Fibroblast of skin of left quadriceps (primary cell): ENCODE measurements at regions not wholly inside any gene's neighbourhood (a gene's known extent, or its start where the extent isn't known, plus 50 kb on each side); places are given as distances from the start of the nearest gene placed in this dataset.
"Not testable (repeated sequence)": the region's sequence is repeated elsewhere in the genome, so short reads cannot be mapped to it uniquely, and the experiment has no call there.

ENCODE experiments used
- DNase-seq, 2 experiments: peaks; one replicate each; pipeline ENCODE4 v3.0.0-alpha.2; 2013; ENCODE audit warnings: low read depth in 2 of 2

DNA sequence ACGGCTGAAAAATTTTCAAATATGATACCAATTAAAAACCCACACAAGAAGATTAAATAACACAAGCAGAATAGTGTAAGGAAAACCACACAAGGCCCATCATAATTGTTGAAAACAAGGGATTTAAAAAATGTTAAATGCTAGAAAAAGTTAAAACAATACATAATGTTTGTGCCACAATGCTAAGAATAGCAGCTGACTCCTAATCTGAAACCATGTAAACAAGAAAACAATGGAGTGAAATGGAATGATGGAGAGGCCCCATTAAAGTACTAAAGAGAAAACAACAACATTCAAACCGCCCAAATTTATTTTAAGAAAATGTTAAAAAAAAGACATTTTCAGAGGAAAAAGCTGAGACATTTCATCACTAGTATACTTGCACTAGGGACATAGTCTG, 663.6 kb upstream of the NCAM2 start:
- no peak for DNase-seq

DNA sequence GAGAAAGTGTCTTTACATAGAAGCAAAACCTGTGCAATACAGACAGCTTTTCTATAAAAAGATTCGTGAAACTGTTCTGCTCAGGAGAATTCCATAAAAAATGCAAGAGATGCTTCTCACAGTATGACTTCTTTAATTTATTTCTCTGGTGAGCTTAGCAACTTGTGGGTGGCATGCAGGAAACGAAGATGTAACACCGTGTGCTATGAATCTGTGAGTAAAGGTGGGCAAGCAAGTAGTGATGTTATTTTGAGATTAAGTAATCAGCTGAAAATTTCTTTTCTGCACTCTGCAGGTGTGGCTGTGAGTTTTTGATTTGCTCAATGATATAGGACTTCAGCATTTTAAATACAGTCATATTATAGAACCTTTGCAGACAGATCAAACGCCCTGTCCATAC, 656.8 kb upstream of the NCAM2 start:
- no peak for DNase-seq

DNA sequence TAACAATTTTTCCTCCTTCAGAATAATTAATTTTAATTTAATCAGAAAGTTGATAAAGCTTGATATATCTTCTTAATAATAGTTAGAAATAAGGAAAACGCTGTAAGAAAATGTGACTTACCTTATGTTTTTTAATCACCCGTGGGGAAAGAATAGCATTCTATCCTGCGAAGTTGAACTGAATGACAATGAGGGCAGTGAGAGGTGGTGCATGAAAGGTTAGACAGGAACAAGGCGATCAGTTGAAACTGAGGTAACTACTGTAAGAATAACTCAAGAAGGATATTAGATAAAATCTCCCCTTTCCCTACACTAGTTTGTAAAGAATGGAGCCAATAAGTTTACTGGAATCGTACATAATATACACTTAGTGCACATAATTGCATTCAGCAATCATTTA, 655.0 kb upstream of the NCAM2 start:
- no peak for DNase-seq

DNA sequence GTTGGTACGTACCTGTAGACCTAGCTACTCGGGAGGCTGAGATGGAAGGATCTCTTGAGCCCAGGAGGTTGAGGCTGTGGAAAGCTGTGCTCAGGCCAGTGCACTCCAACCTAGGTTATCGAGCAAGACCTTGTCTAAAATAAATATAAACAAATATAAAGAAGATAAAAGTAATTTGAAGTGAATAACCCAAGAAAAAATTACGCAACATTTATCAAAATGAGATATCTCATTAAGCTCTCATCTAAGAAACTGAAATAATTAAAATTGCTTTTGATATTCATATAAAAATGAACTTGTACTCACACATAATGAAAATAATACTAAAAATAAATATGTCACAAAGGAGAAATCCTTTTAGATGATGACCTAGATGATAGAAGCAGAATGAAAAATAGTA, 647.1 kb upstream of the NCAM2 start:
- no peak for DNase-seq

DNA sequence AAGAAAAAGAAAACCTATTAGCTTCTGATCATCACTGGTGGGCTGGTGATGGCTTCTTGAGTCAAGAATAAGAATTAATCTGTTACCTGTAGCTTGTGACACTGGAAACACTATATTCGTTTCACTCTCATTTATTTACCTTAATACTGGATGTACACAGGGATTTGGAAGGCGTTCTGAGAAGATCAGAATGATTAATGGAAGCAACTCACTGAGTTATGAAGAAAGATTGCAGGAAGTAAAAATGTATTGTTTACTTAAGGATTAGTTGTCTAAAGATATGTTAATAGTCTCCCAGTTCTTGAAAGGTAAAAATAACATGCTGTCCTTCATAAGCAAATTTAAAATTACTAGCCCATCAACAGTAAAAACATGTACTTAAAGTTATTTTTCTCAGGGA, 644.9 kb upstream of the NCAM2 start:
- DNase-seq, result no peak

DNA sequence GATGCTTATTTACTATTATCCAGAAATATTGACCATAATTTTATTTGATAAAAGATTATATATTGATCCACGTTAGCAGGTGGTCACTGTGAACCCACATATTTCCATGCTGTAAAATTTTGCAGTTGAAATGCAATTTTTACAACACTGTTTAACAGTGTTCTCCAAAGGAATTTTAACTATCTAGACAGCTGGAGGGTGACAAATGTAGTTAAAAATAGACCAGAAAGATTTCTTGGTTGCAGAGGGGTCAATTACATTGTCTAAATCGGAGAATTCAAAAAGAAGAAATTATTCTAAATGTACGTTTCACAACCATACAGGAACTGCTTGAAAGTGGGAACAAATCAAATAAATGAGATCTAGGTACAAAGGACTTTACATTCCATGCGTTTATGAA, 625.2 kb upstream of the NCAM2 start:
- no peak for DNase-seq

DNA sequence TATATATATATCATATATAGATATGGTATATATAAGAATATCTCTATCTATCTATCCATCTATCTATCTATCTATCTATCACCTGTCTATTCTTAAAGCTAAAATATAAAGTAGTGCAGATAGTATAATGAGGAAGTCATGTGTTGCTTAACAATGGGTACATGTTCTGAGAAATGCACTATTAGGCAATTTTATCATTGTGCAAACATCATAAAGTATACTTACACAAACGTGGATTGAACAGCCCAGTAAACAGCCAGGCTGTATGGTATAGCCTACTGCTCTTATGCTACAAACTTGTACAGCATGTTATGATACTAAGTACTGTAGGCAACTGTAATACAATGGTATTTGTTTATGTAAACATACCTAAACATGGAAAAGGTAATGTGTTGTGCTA, 621.0 kb upstream of the NCAM2 start:
- DNase-seq, result no peak

DNA sequence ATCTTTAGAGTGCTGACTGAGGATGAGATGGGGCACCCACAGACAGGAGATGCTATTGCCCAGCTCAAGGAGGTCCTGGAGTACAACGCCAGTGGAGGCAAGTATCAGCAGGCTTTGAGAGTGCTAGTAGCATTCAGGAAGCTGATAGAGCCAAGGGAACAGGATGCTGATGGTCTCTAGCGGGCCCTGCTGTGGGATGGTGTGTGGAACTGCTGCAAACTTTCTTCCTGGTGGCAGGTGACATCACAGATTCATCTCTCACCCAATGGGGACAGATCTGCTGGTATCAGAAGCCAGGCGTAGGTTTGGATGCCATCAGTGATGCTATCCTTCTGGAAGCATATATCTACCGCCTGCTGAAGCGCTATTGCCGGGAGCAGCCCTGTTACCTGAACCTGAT, 609.8 kb upstream of the NCAM2 start:
- no peak for DNase-seq

DNA sequence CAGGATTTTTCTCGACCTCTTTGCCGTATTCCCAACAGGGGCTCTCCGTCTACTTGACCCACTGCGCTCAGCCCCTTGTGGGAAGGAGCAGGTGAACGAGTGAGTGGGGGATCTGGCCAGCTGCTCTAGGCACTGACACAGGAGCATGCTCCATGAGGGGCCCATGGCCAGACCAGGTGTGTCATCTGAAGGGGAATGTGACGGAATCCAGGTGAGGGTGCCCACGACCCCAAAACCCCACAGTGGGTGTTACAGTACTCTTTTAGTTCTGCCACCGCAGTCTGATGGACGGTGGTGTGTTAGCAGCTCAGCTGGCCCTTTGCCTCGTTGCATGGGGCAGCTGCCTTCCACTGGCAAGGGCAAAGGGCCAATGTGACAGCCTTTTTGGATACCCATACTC, 601.4 kb upstream of the NCAM2 start:
- no peak for DNase-seq

DNA sequence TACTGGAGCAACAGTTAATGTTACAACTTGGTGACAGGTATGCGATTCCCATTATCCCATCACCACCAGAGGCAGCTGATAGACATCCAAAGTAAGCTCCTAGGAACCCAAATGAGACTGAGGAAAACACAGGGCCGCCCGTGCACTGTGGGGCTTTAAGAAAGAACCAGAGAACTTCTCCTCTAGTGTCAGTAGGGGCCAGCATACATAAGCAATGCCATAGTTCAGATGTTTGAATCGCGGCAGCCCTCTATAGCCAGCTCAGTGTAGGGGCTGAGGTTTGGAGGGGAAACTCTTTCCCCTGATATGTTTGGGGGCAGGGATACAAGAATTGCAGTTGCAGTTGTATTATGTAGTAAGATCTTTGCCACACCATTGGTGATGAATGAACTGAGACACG, 593.3 kb upstream of the NCAM2 start:
- no peak for DNase-seq

DNA sequence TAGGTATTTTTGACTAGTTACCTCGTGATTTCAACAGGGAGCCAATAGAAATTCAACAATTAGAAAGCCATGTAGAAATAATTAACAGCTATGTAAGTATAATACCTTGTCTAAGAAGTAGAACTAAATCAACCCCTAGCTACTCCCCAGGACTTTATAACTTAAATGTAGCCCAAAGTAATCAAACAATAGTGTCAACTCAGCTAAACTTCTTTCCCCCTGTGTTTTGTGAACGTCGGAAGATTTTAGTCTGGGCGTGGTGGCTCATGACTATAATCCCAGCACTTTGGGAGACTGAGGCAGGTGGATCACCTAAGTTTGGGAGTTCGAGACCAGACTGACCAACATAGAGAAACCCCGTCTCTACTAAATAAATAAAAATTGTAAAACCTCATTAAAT, 579.9 kb upstream of the NCAM2 start:
- DNase-seq, result no peak

DNA sequence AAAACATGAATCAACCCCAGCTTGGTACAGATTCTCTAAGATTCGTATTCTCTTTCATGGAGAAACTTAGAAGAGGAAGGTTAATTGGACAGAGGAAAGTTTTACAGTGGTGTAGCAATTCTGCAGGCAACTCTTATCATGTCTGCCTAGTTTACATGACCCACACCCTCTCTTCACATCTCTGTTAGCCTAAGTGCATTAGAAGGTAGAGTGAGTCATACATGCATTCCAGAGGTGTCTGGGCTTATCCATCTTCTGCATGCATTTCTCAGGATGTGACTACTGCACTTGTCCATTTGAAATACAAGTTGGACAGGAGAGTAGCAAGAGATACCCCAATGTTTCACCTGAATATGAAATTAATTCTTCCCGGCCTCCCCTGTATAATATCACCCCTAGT, 578.4 kb upstream of the NCAM2 start:
- DNase-seq, result no peak

DNA sequence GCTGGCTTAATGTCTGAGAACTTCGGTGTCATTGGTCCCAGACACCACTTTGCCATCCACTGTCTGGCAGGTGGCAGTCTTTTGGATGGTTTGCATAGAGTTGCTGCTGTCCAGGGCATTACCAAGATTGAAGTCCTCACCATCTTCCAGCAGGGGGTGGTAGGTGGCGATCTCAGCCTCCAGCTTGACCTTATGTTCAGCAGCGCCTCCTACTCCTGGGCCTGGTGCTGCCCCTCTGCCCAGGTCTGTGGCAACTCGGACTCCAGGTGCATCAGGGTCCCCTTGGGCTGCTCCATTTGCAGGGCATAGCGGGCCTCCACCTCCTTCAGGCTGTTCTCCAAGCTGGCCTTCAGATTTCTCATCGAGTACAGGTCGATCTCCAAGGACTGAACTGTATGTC, 573.3 kb upstream of the NCAM2 start:
- DNase-seq, result no peak

DNA sequence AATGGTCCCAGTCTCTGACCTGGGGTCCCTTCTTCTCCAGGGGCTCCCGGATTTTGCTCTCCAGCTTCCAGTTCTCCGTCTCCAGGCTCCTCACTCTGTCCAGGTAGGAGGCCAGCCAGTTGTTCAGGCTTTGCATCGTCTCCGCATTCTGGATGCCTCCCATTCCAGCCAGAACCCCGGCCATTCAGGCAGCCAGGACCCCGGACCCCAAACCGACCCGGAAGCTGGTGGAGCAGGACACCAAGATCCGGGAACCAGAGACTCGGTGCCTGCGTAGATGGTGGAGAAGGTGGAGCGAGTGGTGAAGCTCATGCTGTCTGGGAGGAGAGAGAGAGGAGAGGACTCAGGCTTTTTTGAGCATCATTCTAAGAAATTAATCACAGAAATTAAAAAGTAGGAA, 572.4 kb upstream of the NCAM2 start:
- DNase-seq, result no peak

DNA sequence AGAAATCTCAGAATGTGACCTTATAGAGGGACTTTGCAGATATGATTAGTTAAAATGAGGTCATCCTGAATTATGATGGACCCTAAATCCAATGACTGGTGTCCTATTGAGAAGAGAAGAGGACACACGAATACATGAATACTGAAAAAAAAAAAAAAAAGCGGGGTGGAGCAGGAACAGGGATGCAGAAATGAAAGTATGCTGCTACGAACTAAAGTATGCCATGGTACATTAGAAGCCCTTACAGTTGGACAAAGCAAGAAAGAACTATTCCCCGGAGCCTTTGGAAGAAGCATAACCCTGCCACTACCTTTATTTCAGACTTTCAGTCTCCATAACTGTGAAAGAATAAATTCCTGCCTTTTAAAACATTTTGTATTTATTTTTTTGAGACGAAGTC, 557.9 kb upstream of the NCAM2 start:
- no peak for DNase-seq

DNA sequence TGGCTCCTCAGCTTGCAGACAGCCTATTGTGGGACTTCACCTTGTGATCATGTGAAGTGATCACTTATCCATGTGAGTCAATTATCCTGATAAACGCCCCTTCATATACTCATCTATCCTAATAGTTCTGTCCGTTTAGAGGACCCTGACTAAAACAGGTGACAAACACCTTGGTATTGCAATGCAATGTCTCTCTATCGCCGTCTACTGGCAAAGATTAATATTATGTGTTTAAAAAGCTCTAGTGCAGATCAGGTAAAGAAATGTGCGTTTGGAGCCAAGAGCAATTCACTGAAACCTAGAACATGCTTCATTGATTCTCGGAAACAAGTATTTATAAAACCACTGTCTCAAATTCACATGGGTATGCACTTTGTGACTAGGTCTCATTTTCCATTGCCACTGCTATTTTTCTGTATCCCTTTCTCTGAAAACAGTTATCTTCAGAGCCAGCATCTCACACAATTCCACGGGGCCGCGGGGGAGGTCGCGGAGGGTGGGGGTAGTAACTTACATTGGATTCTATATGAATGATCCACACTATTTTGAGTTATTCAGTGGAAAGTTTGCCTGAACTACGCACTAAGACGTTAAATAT, 554.6 kb upstream of the NCAM2 start:
- DNase-seq, result no peak

DNA sequence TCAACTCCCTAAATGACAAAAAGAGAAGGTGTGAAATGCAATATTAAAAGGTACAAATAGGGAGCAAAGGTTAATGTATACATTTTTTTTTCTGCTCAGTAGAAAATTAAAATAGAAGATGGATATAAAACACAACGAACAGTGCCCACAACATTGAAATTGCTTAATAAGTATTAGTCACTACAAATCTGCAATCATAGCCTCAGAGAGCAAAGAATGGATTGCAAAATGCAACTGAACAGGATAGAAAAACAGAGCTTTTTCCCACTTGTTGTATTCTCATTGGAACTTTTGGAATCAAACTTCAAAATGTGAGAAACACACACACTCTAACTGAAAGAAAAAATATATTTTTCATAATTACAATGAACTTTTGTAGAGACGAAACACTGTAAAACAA, 552.2 kb upstream of the NCAM2 start:
- no peak for DNase-seq

DNA sequence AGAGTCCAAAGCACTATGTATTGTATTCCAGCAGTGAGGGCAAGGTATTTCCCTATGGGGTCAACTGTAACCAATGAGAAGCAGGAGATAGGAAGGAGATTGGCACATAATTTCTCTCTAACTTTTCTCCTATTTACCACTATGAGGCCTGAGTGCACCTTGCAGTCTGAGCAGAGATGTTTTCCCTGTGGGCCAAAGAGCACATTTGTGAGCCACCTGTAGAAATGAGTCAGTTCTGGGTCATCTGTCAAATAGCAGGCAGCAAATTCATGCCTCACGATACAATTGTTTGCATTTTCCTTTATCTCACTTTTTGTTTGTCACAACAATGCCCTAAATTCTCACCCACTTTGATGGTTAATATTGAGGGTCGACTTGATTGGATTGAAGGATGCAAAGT, 547.2 kb upstream of the NCAM2 start:
- DNase-seq, result peak in 1 of 2 experiments; percentile 0

DNA sequence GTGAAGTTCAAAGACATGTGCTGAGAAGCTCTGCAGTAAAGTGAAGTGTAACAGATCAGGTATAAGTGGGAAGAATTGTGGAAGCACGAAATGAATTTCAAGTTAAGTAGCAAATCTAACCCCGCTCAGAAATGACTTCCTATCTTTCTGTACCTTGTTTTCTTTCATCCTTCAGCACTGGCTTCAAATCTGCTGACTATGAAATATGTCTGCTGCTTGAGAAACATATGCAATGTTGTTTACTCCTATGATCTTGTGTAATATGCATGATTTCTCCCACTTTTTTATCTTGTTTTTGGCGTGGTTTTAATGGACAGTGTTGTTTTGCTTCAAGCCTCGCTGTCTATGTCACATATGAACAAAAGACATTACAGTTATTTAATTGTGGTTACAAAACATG, 545.3 kb upstream of the NCAM2 start:
- DNase-seq, result no peak

DNA sequence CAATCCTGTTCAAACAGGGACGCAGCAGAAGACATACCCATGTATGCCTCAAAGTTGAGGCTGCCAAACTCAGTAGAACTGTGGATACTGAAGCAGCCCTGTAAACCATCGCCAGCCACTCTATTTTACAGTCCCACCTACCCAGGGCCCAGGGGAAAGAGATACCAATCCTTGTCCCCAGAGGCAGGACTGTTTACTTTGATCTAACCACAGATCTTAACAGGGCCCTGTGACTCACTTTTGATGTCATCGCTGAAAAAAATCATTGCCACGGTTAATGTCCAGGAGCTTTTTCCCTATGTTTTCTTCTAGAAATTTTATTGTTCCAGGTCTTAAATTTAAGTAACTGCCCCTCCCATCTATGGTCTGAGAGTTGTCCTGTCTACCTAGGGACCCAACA, 538.4 kb upstream of the NCAM2 start:
- DNase-seq, result no peak

DNA sequence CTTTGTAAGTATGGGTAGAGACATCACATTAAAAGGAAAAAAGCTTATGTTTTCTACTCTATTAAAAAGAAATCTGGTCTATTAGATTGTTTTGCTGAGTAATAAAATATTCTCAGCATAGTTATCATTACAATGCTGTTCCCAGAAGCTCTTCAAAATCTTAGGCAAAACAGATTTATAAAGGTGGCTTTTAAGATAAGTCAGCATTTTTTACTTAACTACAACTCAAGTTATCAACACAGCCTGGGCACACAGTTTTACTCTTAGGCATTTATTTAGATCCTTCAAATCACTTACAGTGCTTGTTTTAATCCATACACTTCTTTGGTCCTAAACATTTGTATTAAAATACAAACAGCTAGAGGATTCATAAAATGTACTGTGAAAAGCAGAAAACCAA, 534.8 kb upstream of the NCAM2 start:
- no peak for DNase-seq

DNA sequence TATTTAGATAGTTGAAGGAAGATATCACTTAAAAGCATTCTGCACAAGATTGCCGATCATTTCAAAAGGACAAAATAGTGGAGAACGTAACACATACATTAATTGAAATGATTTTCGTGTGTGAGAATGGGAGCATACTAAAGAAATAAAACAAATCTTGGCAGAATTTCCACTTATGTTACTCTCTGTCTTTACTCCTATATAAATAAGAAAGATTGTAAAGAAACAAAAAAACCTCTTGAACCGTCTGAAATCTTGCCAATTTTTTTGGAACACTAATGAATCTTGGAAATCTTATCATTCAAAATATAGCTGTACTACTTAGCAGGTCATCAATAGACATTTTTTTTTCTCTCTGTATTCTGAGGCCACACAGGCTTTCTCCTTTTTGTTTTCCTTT, 528.8 kb upstream of the NCAM2 start:
- no peak for DNase-seq

DNA sequence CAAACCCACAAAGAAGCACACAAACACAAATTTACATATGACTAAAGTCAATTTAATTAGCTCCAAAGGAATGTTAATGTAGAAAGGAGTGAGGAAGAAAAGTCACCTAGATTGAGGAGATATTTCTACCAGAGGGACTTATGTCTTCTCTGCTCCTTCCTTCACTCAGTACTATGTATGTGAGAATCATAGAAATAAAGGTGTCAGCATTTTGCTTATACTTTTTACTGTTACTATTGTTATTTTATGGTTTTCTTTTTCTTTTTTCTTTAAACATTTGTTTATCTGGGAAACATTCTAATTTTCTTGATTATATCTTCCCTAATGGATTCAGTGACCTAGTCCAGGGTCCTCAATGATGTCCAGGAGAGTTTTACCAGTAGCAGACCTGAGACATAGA, 511.9 kb upstream of the NCAM2 start:
- no peak for DNase-seq

DNA sequence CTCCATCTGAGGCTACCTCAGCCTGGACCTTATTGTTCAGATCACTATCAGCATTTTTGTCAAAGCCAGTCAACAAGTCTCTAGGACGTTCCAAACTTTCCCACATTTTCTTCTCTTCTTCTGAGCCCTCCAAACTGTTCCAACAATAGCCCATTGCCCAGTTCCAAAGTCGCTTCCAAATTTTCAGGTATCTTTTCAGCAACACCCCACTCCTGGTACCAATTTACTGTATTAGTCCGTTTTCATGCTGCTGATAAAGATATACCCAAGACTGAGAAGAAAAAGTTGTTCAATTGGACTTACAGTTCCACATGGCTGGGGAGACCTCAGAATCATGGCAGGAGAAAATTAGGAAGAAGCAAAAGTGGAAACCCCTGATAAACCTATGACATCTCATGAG, 495.3 kb upstream of the NCAM2 start:
- DNase-seq, result not testable (repeated sequence)

DNA sequence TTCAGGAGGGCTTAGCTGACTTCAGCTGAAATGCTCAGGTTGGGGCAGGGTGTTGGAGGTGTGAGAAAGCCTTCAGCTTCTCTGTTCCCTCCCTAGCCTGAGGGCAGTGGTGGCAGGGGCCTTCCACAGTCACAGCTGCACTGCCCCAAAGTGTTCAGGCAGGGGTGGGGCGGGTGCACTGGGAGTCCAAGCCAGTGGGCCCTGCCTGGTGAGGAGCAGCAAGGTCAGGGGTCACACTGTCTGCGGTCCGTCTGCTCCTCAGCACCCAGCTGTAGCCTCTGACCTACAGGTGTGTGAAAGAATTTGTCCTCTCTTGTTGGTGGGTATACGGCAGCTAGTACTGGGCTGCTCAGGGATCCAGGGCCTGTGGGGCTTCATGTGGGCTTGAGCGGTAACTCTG, 490.4 kb upstream of the NCAM2 start:
- DNase-seq, result no peak
